CD4-positive, alpha-beta T cell treated with Interleukin-4 for 1 hour (primary cell): ENCODE measurements at regions not wholly inside any gene's neighbourhood (a gene's known extent, or its start where the extent isn't known, plus 50 kb on each side); places are given as distances from the start of the nearest gene placed in this dataset.

Experiments used
- DNase-seq, 2 donors: peaks; one replicate each; pipeline ENCODE4 v3.0.0-alpha.2; 2020 to 2022

- no peak for DNase-seq
Measured at GRCh38 chr7:113452245-113452644, 333.9 kb upstream of the SMIM30 start.

GRCh38 chr7:113446791-113447190 is 328.4 kb upstream of the SMIM30 start:
- no peak for DNase-seq

GRCh38 chr7:113446391-113446790 is 328.0 kb upstream of the SMIM30 start:
- DNase-seq, result no peak

GRCh38 chr7:113444261-113444660 is 325.9 kb upstream of the SMIM30 start:
- DNase-seq, result no peak

GRCh38 chr7:113440173-113440572 is 321.8 kb upstream of the SMIM30 start:
- DNase-seq, result no peak

GRCh38 chr7:113431406-113431805 is 313.1 kb upstream of the SMIM30 start:
- DNase-seq, result no peak

- DNase-seq, result no peak
Measured at GRCh38 chr7:113424185-113424817, 305.9 kb upstream of the SMIM30 start.

GRCh38 chr7:113421696-113422330 is 303.5 kb upstream of the SMIM30 start:
- peak; percentile 70 to 75 for DNase-seq

- DNase-seq, result no peak
Measured at GRCh38 chr7:113414401-113415035, 296.2 kb upstream of the SMIM30 start.

GRCh38 chr7:113412410-113412809 is 294.1 kb upstream of the SMIM30 start:
- no peak for DNase-seq

- no peak for DNase-seq
Measured at GRCh38 chr7:113410796-113411195, 292.4 kb upstream of the SMIM30 start.

GRCh38 chr7:113408999-113409398 is 290.6 kb upstream of the SMIM30 start:
- no peak for DNase-seq

- no peak for DNase-seq
Measured at GRCh38 chr7:113405296-113406056, 287.1 kb upstream of the SMIM30 start.

GRCh38 chr7:113404245-113404644 is 285.9 kb upstream of the SMIM30 start:
- DNase-seq, result no peak

GRCh38 chr7:113402482-113402881 is 284.1 kb upstream of the SMIM30 start:
- DNase-seq, result no peak

GRCh38 chr7:113402005-113402404 is 283.7 kb upstream of the SMIM30 start:
- no peak for DNase-seq

GRCh38 chr7:113394856-113395255 is 276.5 kb upstream of the SMIM30 start:
- no peak for DNase-seq

GRCh38 chr7:113392841-113393540 is 274.6 kb upstream of the SMIM30 start:
- no peak for DNase-seq

- no peak for DNase-seq
Measured at GRCh38 chr7:113392421-113392820, 274.1 kb upstream of the SMIM30 start.

GRCh38 chr7:113389112-113389646 is 270.8 kb upstream of the SMIM30 start:
- DNase-seq, result no peak

GRCh38 chr7:113383638-113384037 is 265.3 kb upstream of the SMIM30 start:
- no peak for DNase-seq

- no peak for DNase-seq
Measured at GRCh38 chr7:113379746-113380145, 261.4 kb upstream of the SMIM30 start.

GRCh38 chr7:113374955-113375354 is 256.6 kb upstream of the SMIM30 start:
- DNase-seq, result no peak
